Epithelial cell of proximal tubule (primary cell): ENCODE measurements at regions not wholly inside any gene's neighbourhood (a gene's known extent, or its start where the extent isn't known, plus 50 kb on each side); places are given as distances from the start of the nearest gene placed in this dataset.

Experiments
- DNase-seq: peaks from one replicate; pipeline ENCODE4 v3.0.0-alpha.2; 2011; ENCODE audit warnings: low read depth
- H3K4me3 ChIP-seq: 2 replicates; pipeline ENCODE4 v1.5.1; 2011; ENCODE audit warnings: low read depth, mild to moderate bottlenecking, low read length
- TF ChIP-seq, protein P1 (sequence below): conservative IDR thresholded peaks from 2 replicates; pipeline ENCODE4 v1.5.1; 2012; ENCODE audit warnings: low read depth, mild to moderate bottlenecking, low read length

DNA sequence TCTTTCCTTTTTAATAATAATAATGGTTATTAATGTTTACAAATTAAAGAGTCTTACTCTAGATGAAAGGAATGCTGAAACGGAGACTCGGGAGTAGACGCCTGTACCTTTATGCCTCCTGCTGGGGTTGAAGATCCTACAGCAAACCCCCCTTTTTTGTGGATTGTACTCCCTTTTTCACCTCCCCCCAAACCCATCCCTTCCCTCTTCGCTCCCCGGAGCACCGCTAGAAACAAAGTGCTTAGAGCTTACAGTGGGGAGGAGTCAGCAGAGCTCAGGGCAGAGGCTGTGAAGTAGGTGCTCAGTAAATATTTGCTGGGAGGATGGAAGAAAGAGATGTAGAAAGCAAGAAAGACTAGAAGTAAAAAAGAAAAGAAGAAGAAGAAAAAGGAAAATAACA, 169.7 kb downstream of the NXPE2 start:
- no peak overlapping the region for H3K4me3 ChIP-seq
- TF ChIP-seq, protein P1, sequence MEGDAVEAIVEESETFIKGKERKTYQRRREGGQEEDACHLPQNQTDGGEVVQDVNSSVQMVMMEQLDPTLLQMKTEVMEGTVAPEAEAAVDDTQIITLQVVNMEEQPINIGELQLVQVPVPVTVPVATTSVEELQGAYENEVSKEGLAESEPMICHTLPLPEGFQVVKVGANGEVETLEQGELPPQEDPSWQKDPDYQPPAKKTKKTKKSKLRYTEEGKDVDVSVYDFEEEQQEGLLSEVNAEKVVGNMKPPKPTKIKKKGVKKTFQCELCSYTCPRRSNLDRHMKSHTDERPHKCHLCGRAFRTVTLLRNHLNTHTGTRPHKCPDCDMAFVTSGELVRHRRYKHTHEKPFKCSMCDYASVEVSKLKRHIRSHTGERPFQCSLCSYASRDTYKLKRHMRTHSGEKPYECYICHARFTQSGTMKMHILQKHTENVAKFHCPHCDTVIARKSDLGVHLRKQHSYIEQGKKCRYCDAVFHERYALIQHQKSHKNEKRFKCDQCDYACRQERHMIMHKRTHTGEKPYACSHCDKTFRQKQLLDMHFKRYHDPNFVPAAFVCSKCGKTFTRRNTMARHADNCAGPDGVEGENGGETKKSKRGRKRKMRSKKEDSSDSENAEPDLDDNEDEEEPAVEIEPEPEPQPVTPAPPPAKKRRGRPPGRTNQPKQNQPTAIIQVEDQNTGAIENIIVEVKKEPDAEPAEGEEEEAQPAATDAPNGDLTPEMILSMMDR = no peak
- DNase-seq = no peak

DNA sequence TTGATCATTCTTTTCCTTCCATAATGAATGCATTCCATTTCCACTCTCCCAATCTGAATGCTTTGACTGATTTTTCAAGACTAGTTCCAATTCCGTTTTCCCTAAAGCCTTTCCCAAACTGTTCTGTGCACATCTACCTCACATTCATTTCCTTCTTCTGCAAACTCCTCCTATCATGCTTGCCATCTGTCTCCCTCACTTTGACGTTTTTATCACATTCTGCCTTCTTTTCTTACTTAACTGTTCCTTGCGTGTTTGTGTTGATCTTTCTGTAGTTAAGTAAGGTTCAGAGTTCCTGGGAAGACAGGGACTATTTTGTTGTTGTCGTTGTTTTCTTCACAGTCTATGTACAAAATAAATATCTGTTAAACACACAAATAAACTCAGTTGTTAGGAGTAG, 179.0 kb downstream of the NXPE2 start:
- DNase-seq = no peak
- TF ChIP-seq, protein P1 = no peak
- no peak overlapping the region for H3K4me3 ChIP-seq

DNA sequence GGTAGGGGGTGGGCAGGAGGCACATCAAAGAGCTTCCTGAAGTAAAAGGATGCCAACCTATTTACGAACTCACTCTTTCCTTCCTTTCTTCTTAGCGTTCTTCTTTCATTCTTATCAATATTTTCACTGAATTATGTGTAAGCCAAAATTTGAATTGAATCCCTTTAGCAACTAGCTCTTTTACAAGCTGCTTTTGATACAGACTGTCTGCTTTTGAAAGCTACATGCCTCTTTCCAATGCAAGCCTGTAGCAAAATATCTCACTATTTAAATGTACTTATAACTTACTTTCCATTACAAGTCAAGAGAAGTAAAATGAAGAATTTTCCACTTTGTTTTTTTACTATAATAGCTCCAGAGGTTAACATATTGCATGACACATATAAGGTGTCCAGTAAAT, 186.6 kb downstream of the NXPE2 start:
- TF ChIP-seq, protein P1 = no peak
- DNase-seq = no peak
- H3K4me3 ChIP-seq = no peak overlapping the region

DNA sequence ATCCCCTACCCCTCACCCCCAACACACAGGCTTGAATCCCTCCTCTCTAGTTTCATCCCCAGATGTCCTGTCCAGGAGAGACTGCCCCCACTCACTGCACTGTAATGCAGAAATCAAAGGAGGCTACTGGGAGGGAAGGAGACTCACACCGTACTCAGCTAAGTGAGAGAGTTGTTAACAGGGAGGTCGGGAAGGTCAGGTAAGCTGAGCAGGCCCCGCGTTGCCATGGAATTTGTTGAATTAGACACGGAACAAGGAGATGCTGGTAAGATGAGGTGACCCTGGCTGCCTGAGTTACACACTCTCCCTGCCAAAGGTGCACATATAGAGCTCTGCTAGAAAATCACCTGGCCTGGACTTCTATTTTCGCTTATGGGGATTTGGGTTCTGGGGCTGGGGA, 197.9 kb downstream of the NXPE2 start:
- H3K4me3 ChIP-seq = no peak overlapping the region
- no peak for DNase-seq
- TF ChIP-seq, protein P1 = no peak

DNA sequence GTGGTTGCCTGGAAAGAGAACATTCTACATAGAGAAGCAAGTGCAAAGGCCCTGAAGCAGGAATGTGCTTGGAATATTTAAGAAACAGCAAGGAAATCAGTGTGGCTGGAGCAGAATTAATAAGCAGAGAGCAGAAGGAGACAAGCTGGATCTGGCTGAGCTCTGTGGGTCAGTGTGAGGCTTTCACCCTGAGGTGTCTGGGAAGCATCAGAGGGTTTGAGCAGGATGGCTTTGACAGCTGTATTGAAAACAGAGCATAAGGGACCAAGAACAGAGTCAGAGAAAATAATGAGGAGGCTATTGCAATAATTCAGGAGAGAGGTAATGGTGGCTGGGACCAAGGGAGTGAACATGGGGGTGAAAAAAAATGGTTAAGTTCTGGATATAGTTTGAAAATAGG, 199.6 kb downstream of the NXPE2 start:
- H3K4me3 ChIP-seq = no peak overlapping the region
- TF ChIP-seq, protein P1 = no peak
- no peak for DNase-seq

DNA sequence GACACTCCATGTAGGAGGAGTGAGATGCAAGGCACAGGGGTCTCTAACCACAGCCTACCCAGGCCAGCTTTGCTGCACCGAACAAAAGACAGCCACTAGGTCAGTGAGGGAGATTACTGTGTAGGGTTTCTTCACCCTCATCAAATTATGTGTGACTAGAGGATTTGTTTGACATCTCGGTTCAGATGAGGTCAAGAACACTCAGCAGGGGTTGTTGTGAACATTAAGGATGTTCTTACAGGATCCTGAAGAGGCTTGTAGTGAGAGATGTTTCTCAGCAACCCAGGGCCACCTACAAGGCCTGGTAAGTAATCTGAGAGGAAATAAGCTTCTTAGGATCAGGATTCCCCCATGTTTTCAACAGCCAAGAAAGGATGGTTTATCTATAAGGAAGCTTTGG, 202.1 kb downstream of the NXPE2 start:
- TF ChIP-seq, protein P1 = no peak
- no peak overlapping the region for H3K4me3 ChIP-seq
- DNase-seq = no peak

DNA sequence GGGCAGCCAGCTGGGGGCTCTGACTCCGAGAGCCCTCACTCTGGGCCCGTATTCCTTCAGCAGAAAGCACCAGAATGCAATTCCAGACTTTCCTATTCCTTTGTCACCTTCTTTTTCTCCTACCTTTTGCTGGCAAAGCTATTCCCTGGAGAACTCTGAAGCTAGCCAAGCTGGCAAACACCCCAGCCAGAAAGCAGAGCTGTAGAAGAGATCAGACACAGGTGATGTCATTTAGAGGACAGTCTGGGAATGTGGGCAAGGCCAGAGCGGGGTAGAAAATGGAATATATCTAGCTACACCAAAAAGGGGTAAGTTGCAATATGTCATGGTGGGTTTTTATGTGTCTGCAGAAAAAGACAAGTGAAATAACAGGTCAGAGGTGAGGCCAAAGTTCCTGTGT, 205.1 kb downstream of the NXPE2 start:
- DNase-seq = no peak
- TF ChIP-seq, protein P1 = no peak
- H3K4me3 ChIP-seq = no peak overlapping the region
